ENCODE measurements at regions not wholly inside any gene's neighbourhood (a gene's known extent, or its start where the extent isn't known, plus 50 kb on each side); places are given as distances from the start of the nearest gene placed in this dataset.

- no peak for TF ChIP-seq EZH2 (IDR thresholded peaks at IDR 0.05; ENCODE audit: borderline replicate concordance, insufficient read depth, low read length, poor library complexity, severe bottlenecking)
- no peak for TF ChIP-seq EP300 (conservative IDR thresholded peaks at IDR 0.05; ENCODE audit: poor library complexity, severe bottlenecking)
- no peak for TF ChIP-seq MXI1 (conservative IDR thresholded peaks at IDR 0.05; ENCODE audit: poor library complexity, severe bottlenecking)
- no peak for TF ChIP-seq REST (IDR thresholded peaks at IDR 0.05; ENCODE audit: borderline replicate concordance)
- no peak for TF ChIP-seq POLR2AphosphoS5 (IDR thresholded peaks at IDR 0.05)
- no peak for TF ChIP-seq CTCF (IDR thresholded peaks at IDR 0.05; ENCODE audit: poor library complexity, severe bottlenecking)
- TF ChIP-seq TAF1 (IDR thresholded peaks at IDR 0.05; ENCODE audit: low read depth): no peak
- TF ChIP-seq RAD21 (conservative IDR thresholded peaks at IDR 0.05): no peak
- no peak for TF ChIP-seq SMC3 (conservative IDR thresholded peaks at IDR 0.05; ENCODE audit: poor library complexity)
- Histone ChIP-seq H3F3A (ENCODE audit: insufficient read depth, low read length, poor library complexity, severe bottlenecking) (no peaks in the 10 kb centered on the region), H3K79me2 (replicated peaks; ENCODE audit: insufficient read depth, low read length) (no peaks in the 10 kb centered on the region), H3K4me2 (ENCODE audit: low read length) (no peak overlapping the region), H3K4me3 (ENCODE audit: low read length) (no peak overlapping the region), H3K9me3 (ENCODE audit: low read length) (no peaks in the 10 kb centered on the region), H4K20me1 (ENCODE audit: insufficient read depth) (no peaks in the 10 kb centered on the region), H3K36me3 (ENCODE audit: insufficient read depth, low read length) (no peaks in the 10 kb centered on the region), H3K27ac (ENCODE audit: low read length) (no peak overlapping the region), H2AFZ (ENCODE audit: low read depth, low read length) (no peak overlapping the region), H3K9me2 (ENCODE audit: insufficient read depth, low read length) (no peaks in the 10 kb centered on the region), H3K9ac (ENCODE audit: low read length) (no peak overlapping the region), H3K27me3 (ENCODE audit: insufficient read depth, low read depth, low read length) (no peaks in the 10 kb centered on the region)
Observed at GRCh38 chr6:130577178-130577919, 211.5 kb downstream of the TMEM200A start.

- Histone ChIP-seq H3K79me2 (replicated peaks; ENCODE audit: insufficient read depth, low read length) (no peaks in the 10 kb centered on the region), H3F3A (ENCODE audit: insufficient read depth, low read length, poor library complexity, severe bottlenecking) (no peaks in the 10 kb centered on the region), H3K27ac (ENCODE audit: low read length) (no peak overlapping the region), H3K36me3 (ENCODE audit: insufficient read depth, low read length) (no peaks in the 10 kb centered on the region), H3K9ac (ENCODE audit: low read length) (no peak overlapping the region), H3K4me2 (ENCODE audit: low read length) (no peak overlapping the region), H3K27me3 (ENCODE audit: insufficient read depth, low read depth, low read length) (no peaks in the 10 kb centered on the region), H3K4me3 (ENCODE audit: low read length) (no peak overlapping the region), H3K9me2 (ENCODE audit: insufficient read depth, low read length) (no peaks in the 10 kb centered on the region), H3K9me3 (ENCODE audit: low read length) (no peaks in the 10 kb centered on the region), H2AFZ (ENCODE audit: low read depth, low read length) (no peak overlapping the region), H4K20me1 (ENCODE audit: insufficient read depth) (no peaks in the 10 kb centered on the region)
- TF ChIP-seq CTCF (IDR thresholded peaks at IDR 0.05; ENCODE audit: poor library complexity, severe bottlenecking) (no peak), MXI1 (conservative IDR thresholded peaks at IDR 0.05; ENCODE audit: poor library complexity, severe bottlenecking) (no peak), EZH2 (IDR thresholded peaks at IDR 0.05; ENCODE audit: borderline replicate concordance, insufficient read depth, low read length, poor library complexity, severe bottlenecking) (no peak), EP300 (conservative IDR thresholded peaks at IDR 0.05; ENCODE audit: poor library complexity, severe bottlenecking) (no peak), POLR2AphosphoS5 (IDR thresholded peaks at IDR 0.05) (no peak), TAF1 (IDR thresholded peaks at IDR 0.05; ENCODE audit: low read depth) (no peak)
Observed at GRCh38 chr6:130578713-130579112, 212.9 kb downstream of the TMEM200A start.

Measured in neural cell (in vitro differentiated cells).